GM23248 (cell line): ENCODE measurements at regions not wholly inside any gene's neighbourhood (a gene's known extent, or its start where the extent isn't known, plus 50 kb on each side); places are given as distances from the start of the nearest gene placed in this dataset.
"Not testable (repeated sequence)": the region's sequence is repeated elsewhere in the genome, so short reads cannot be mapped to it uniquely, and the experiment has no call there.

Experiments
- DNase-seq: peaks from one replicate; pipeline ENCODE4 v3.0.0-alpha.2; 2015
- H2AFZ ChIP-seq: fragments of 200-600 bp; sonication (generic); 2 replicates; pipeline ENCODE4 v1.6.1; 2016; ENCODE audit warnings: antibody characterized with exemption
- H3F3A ChIP-seq: fragments of 200-600 bp; sonication (generic); 2 replicates; pipeline ENCODE4 v1.6.1; 2016; ENCODE audit warnings: mild to moderate bottlenecking, antibody characterized with exemption, mixed run types; ENCODE audit not compliant: insufficient read depth
- H3K27ac ChIP-seq: fragments of 200-600 bp; sonication (generic); 2 replicates; pipeline ENCODE4 v1.5.1; 2016; ENCODE audit warnings: mild to moderate bottlenecking
- H3K27me3 ChIP-seq: fragments of 200-600 bp; sonication (generic); replicated peaks from 2 replicates; pipeline ENCODE4 v1.6.1; 2016; ENCODE audit warnings: mild to moderate bottlenecking; ENCODE audit not compliant: insufficient read depth
- H3K36me3 ChIP-seq: fragments of 200-600 bp; sonication (generic); 2 replicates; pipeline ENCODE4 v1.6.1; 2016; ENCODE audit warnings: low read depth, mild to moderate bottlenecking
- H3K4me1 ChIP-seq: fragments of 200-600 bp; sonication (generic); 2 replicates; pipeline ENCODE4 v1.6.1; 2016; ENCODE audit warnings: mild to moderate bottlenecking; ENCODE audit not compliant: insufficient read depth
- H3K4me2 ChIP-seq: fragments of 200-600 bp; sonication (generic); one replicate; pipeline ENCODE4 v1.6.1; 2016; ENCODE audit warnings: mild to moderate bottlenecking; ENCODE audit not compliant: unreplicated experiment
- H3K4me3 ChIP-seq: fragments of 200-600 bp; sonication (generic); 2 replicates; pipeline ENCODE4 v1.5.1; 2016; ENCODE audit warnings: mild to moderate bottlenecking
- H3K79me2 ChIP-seq: fragments of 200-600 bp; sonication (generic); 2 replicates; pipeline ENCODE4 v1.6.1; 2016; ENCODE audit warnings: mild to moderate bottlenecking; ENCODE audit not compliant: insufficient read depth
- H3K9ac ChIP-seq: fragments of 200-600 bp; sonication (generic); 2 replicates; pipeline ENCODE4 v1.6.1; 2016; ENCODE audit warnings: mild to moderate bottlenecking
- H3K9me2 ChIP-seq: fragments of 200-600 bp; sonication (generic); 2 replicates; pipeline ENCODE4 v1.6.1; 2016; ENCODE audit warnings: mixed run types, mild to moderate bottlenecking, moderate library complexity; ENCODE audit not compliant: insufficient read depth
- H3K9me3 ChIP-seq: fragments of 200-600 bp; sonication (generic); one replicate; pipeline ENCODE4 v1.6.1; 2017; ENCODE audit warnings: low read depth
- H4K20me1 ChIP-seq: fragments of 200-600 bp; sonication (generic); 2 replicates; pipeline ENCODE4 v1.6.0; 2016; ENCODE audit not compliant: insufficient read depth
- EZH2 ChIP-seq: fragments of 200-600 bp; sonication (generic); IDR thresholded peaks from 2 replicates; pipeline ENCODE4 v1.6.1; 2018; ENCODE audit warnings: antibody characterized with exemption, mild to moderate bottlenecking; ENCODE audit not compliant: insufficient read depth, poor library complexity, severe bottlenecking
- EZH2phosphoT487 ChIP-seq: fragments of 200-600 bp; sonication (generic); IDR thresholded peaks from 2 replicates; pipeline ENCODE4 v1.6.1; 2018; ENCODE audit warnings: antibody characterized with exemption, moderate library complexity, mild to moderate bottlenecking, low read depth; ENCODE audit not compliant: insufficient read depth
- WGBS, 2 experiments: methylation state at CpG; one replicate each; pipeline ENCODE4 v1.1.6; 2015 to 2017; ENCODE audit warnings: low lambda C conversion rate in 2 of 2, low coverage in 1 of 2; ENCODE audit errors: missing lambda C conversion rate in 2 of 2; 5-methylcytosine and 5-hydroxymethylcytosine counted together
- in situ Hi-C: fragments of 300-500 bp; cut with MboI; formaldehyde crosslinking; loops from 2 replicates; pipeline ENCODE4 v1.15.0; 2020

GRCh38 chr12:33514893-33515292 lies 75.3 kb upstream of the SYT10 start:
- Histone ChIP-seq H3K4me2 (no peak overlapping the region), H3K9me3 (no peaks in the 10 kb centered on the region), H3K9ac (no peak overlapping the region), H4K20me1 (no peaks in the 10 kb centered on the region), H2AFZ (no peak overlapping the region), H3F3A (no peaks in the 10 kb centered on the region), H3K4me3 (no peak overlapping the region), H3K79me2 (no peaks in the 10 kb centered on the region), H3K36me3 (no peaks in the 10 kb centered on the region), H3K27ac (no peak overlapping the region), H3K4me1 (no peaks in the 10 kb centered on the region), H3K27me3 (no peaks in the 10 kb centered on the region), H3K9me2 (no peaks in the 10 kb centered on the region)
- in situ Hi-C loops: no loop called here
- WGBS, 2 experiments: 53 to 56% methylated on average over 2 of the region's 2 CpGs
- TF ChIP-seq EZH2phosphoT487 (no peak), EZH2 (no peak)
- DNase-seq: no peak

- H4K20me1 ChIP-seq: no peaks in the 10 kb centered on the region
- H3K79me2 ChIP-seq: no peaks in the 10 kb centered on the region
- H3K9ac ChIP-seq: no peak overlapping the region
- no peaks in the 10 kb centered on the region for H3K4me1 ChIP-seq
- no peak overlapping the region for H2AFZ ChIP-seq
- H3K27ac ChIP-seq: no peak overlapping the region
- H3K4me2 ChIP-seq: no peak overlapping the region
- no peak overlapping the region for H3K4me3 ChIP-seq
- no peaks in the 10 kb centered on the region for H3K9me2 ChIP-seq
- H3F3A ChIP-seq: no peaks in the 10 kb centered on the region
- H3K36me3 ChIP-seq: no peaks in the 10 kb centered on the region
- in situ Hi-C loops: no loop called here
- no peak for DNase-seq
- H3K27me3 ChIP-seq: no peaks in the 10 kb centered on the region
- TF ChIP-seq EZH2phosphoT487: no peak
- no peak for TF ChIP-seq EZH2
- H3K9me3 ChIP-seq: no peaks in the 10 kb centered on the region
Measured at GRCh38 chr12:33519566-33519965, 79.9 kb upstream of the SYT10 start.

GRCh38 chr12:33520505-33521302 lies 81.1 kb upstream of the SYT10 start:
- H3K36me3 ChIP-seq, H3K9me2 ChIP-seq, H3K4me3 ChIP-seq, H3K4me2 ChIP-seq, H3F3A ChIP-seq, H2AFZ ChIP-seq, H3K27me3 ChIP-seq, DNase-seq, H3K9ac ChIP-seq, H3K9me3 ChIP-seq, H3K27ac ChIP-seq, in situ Hi-C loops, H3K4me1 ChIP-seq, H4K20me1 ChIP-seq, H3K79me2 ChIP-seq: not testable (repeated sequence)
- WGBS, 2 experiments: 26 to 30% methylated on average over 12 of the region's 12 CpGs

- no peak overlapping the region for H3K9ac ChIP-seq
- H3F3A ChIP-seq: no peaks in the 10 kb centered on the region
- H3K4me1 ChIP-seq: no peaks in the 10 kb centered on the region
- H3K9me3 ChIP-seq: no peaks in the 10 kb centered on the region
- WGBS, 2 experiments: 8 to 9% methylated on average over 2 of the region's 2 CpGs
- no peak overlapping the region for H3K4me3 ChIP-seq
- no peaks in the 10 kb centered on the region for H4K20me1 ChIP-seq
- no peaks in the 10 kb centered on the region for H3K9me2 ChIP-seq
- in situ Hi-C loops: no loop called here
- no peak for DNase-seq
- H3K4me2 ChIP-seq: no peak overlapping the region
- no peaks in the 10 kb centered on the region for H3K36me3 ChIP-seq
- H3K27me3 ChIP-seq: no peaks in the 10 kb centered on the region
- no peak overlapping the region for H3K27ac ChIP-seq
- no peaks in the 10 kb centered on the region for H3K79me2 ChIP-seq
- H2AFZ ChIP-seq: no peak overlapping the region
- TF ChIP-seq EZH2phosphoT487 (no peak), EZH2 (no peak)
Measured at GRCh38 chr12:33529031-33529430, 89.4 kb upstream of the SYT10 start.

GRCh38 chr12:33529810-33530209 lies 90.2 kb upstream of the SYT10 start:
- Histone ChIP-seq H3K27ac (no peak overlapping the region), H3K36me3 (no peaks in the 10 kb centered on the region)
- in situ Hi-C loops: no loop called here

More at GRCh38 chr12:33529810-33530209, 90.2 kb upstream of the SYT10 start:
- H4K20me1 ChIP-seq: no peaks in the 10 kb centered on the region
- 12 to 29% methylated on average over 1 of the region's 1 CpG for WGBS, 2 experiments
- no peaks in the 10 kb centered on the region for H3K27me3 ChIP-seq
- H2AFZ ChIP-seq: no peak overlapping the region
- no peaks in the 10 kb centered on the region for H3F3A ChIP-seq
- DNase-seq: no peak
- no peaks in the 10 kb centered on the region for H3K9me3 ChIP-seq
- H3K79me2 ChIP-seq: no peaks in the 10 kb centered on the region
- H3K4me3 ChIP-seq: no peak overlapping the region
- no peak overlapping the region for H3K9ac ChIP-seq
- TF ChIP-seq EZH2phosphoT487 (no peak), EZH2 (no peak)
- no peaks in the 10 kb centered on the region for H3K4me1 ChIP-seq
- no peaks in the 10 kb centered on the region for H3K9me2 ChIP-seq
- H3K4me2 ChIP-seq: no peak overlapping the region
